HCT116 (cell line): ENCODE measurements at regions not wholly inside any gene's neighbourhood (a gene's known extent, or its start where the extent isn't known, plus 50 kb on each side); places are given as distances from the start of the nearest gene placed in this dataset.

Source experiments
- ATAC-seq: fragments of 200-7000 bp; cut with Tn5 transposase; 2 replicates; pipeline ENCODE4 v1.9.1; 2020; ENCODE audit warnings: mild to moderate bottlenecking, moderate library complexity
- BruUV-seq: library from RNA; stranded (reverse); fragments of 400-500 nt; replicated peaks from 2 replicates; lab custom pipeline; 2021; lab: Mats Ljungman, UMichigan
- CTCF ChIA-PET: fragments of 300-600 bp; sonication (Branson Sonifier 250); formaldehyde crosslinking; loops from one replicate; lab custom pipeline; 2021; ENCODE audit warnings: antibody characterized with exemption; lab: Charles Lee
- POLR2A ChIA-PET: fragments of 300-600, 350-600 bp; sonication (Branson Sonifier 250); formaldehyde crosslinking; loops from one replicate; lab custom pipeline; 2021; ENCODE audit warnings: antibody characterized with exemption; lab: Charles Lee
- RAD21 ChIA-PET, 2 experiments: fragments of 300-600 bp; sonication (Branson Sonifier 250); formaldehyde crosslinking; loops; one replicate each; lab custom pipeline; 2023; ENCODE audit warnings: low total read pairs in 2 of 2; ENCODE audit not compliant: uncharacterized antibody in 2 of 2, unreplicated experiment in 2 of 2, low non-redundant PET in 1 of 2; lab: Charles Lee
- DNase-seq: peaks from one replicate; pipeline ENCODE4 v3.0.0-alpha.2; 2010; ENCODE audit warnings: low read depth, low spot score
- H2AFZ ChIP-seq: fragments of 200-600 bp; shearing (Covaris generic), sonication (generic); 2 replicates; pipeline ENCODE4 v1.6.1; 2017; ENCODE audit warnings: low read depth, mixed run types, mixed read lengths, antibody characterized with exemption, low read length; ENCODE audit not compliant: poor library complexity, severe bottlenecking
- H3K27ac ChIP-seq: 2 replicates; pipeline ENCODE4 v1.5.1; 2012; ENCODE audit warnings: low read depth, low read length
- H3K27me3 ChIP-seq: fragments of 200-600 bp; sonication (generic); 2 replicates; pipeline ENCODE4 v1.6.1; 2016; ENCODE audit warnings: mixed run types, low read length, mixed read lengths; ENCODE audit not compliant: insufficient read depth
- H3K36me3 ChIP-seq, 2 experiments: fragments of 200-500 bp in 1 of 2; fragments of 200-600 bp in 1 of 2; sonication (Bioruptor generic) in 1 of 2; sonication (generic) in 1 of 2; 2 replicates each; pipeline versions ENCODE4 v1.5.1 to v1.6.1; 2014 to 2016; ENCODE audit warnings: low read length in 2 of 2, inconsistent platforms in 1 of 2, mixed read lengths in 1 of 2, mixed run types in 1 of 2; ENCODE audit not compliant: insufficient read depth in 2 of 2, control insufficient read depth in 1 of 2
- H3K4me1 ChIP-seq, 2 experiments: fragments of 200-600 bp in 1 of 2; sonication (generic) in 1 of 2; 2 replicates each; pipeline versions ENCODE4 v1.5.1 to v1.6.1; 2012 to 2017; ENCODE audit warnings: low read length in 2 of 2, inconsistent platforms in 1 of 2, mild to moderate bottlenecking in 1 of 2, mixed read lengths in 1 of 2, mixed run types in 1 of 2, moderate library complexity in 1 of 2; ENCODE audit not compliant: insufficient read depth in 2 of 2, control insufficient read depth in 1 of 2
- H3K4me2 ChIP-seq: fragments of 200-600 bp; sonication (generic); 2 replicates; pipeline ENCODE4 v1.6.1; 2017; ENCODE audit warnings: mixed run types, low read length, mixed read lengths
- H3K4me3 ChIP-seq, 2 experiments: fragments of 200-600 bp in 1 of 2; sonication (generic) in 1 of 2; replicated peaks in 1 of 2; 2 replicates each; pipeline ENCODE4 v1.5.1; 2011 to 2016; ENCODE audit warnings: low read length in 2 of 2, control low read depth in 1 of 2, low read depth in 1 of 2, mild to moderate bottlenecking in 1 of 2, mixed read lengths in 1 of 2, mixed run types in 1 of 2
- H3K79me2 ChIP-seq: fragments of 200-600 bp; sonication (generic); 2 replicates; pipeline ENCODE4 v1.6.1; 2017; ENCODE audit warnings: mild to moderate bottlenecking, mixed run types, low read length, moderate library complexity, mixed read lengths; ENCODE audit not compliant: insufficient read depth
- H3K9ac ChIP-seq: fragments of 200-600 bp; sonication (generic); 2 replicates; pipeline ENCODE4 v1.6.1; 2016; ENCODE audit warnings: low read length, mixed read lengths
- H3K9me2 ChIP-seq: fragments of 200-600 bp; sonication (generic), shearing (Covaris generic); 2 replicates; pipeline ENCODE4 v1.6.1; 2017; ENCODE audit warnings: mixed run types, mild to moderate bottlenecking, moderate library complexity; ENCODE audit not compliant: insufficient read depth
- H3K9me3 ChIP-seq, 2 experiments: fragments of 200-500 bp in 1 of 2; fragments of 200-600 bp in 1 of 2; sonication (Bioruptor generic) in 1 of 2; sonication (generic) in 1 of 2; 2 replicates each; pipeline ENCODE4 v1.6.1; 2014 to 2017; ENCODE audit warnings: low read length in 2 of 2, mixed read lengths in 2 of 2, inconsistent platforms in 1 of 2, low read depth in 1 of 2, mild to moderate bottlenecking in 1 of 2, mixed run types in 1 of 2, moderate library complexity in 1 of 2; ENCODE audit not compliant: control insufficient read depth in 1 of 2, insufficient read depth in 1 of 2
- H4K20me1 ChIP-seq: fragments of 200-600 bp; sonication (generic), shearing (Covaris generic); 2 replicates; pipeline ENCODE4 v1.6.1; 2017; ENCODE audit warnings: mixed run types, mild to moderate bottlenecking, moderate library complexity; ENCODE audit not compliant: insufficient read depth
- CBX3 ChIP-seq: IDR thresholded peaks from 2 replicates; pipeline ENCODE4 v1.6.1; 2012; ENCODE audit warnings: low read depth
- CEBPB ChIP-seq: IDR thresholded peaks from 2 replicates; pipeline ENCODE4 v1.6.1; 2012; ENCODE audit warnings: low read depth
- EZH2 ChIP-seq: fragments of 200-600 bp; sonication (generic); IDR thresholded peaks from 2 replicates; pipeline ENCODE4 v1.6.1; 2017; ENCODE audit warnings: antibody characterized with exemption, mixed run types
- FOSL1 ChIP-seq: IDR thresholded peaks from 2 replicates; pipeline ENCODE4 v1.6.1; 2012; ENCODE audit warnings: low read depth
- JUND ChIP-seq: IDR thresholded peaks from 2 replicates; pipeline ENCODE4 v1.6.1; 2012
- POLR2A ChIP-seq: IDR thresholded peaks from 2 replicates; pipeline ENCODE4 v1.7.0; 2011; ENCODE audit warnings: borderline replicate concordance; ENCODE audit not compliant: insufficient read depth, insufficient read length; ENCODE audit errors: extremely low read depth
- POLR2AphosphoS5 ChIP-seq: IDR thresholded peaks from 2 replicates; pipeline ENCODE4 v1.6.1; 2011; ENCODE audit warnings: mild to moderate bottlenecking, low read depth, low read length, moderate library complexity
- RAD21 ChIP-seq: IDR thresholded peaks from 2 replicates; pipeline ENCODE4 v1.6.1; 2012; ENCODE audit warnings: low read depth, mild to moderate bottlenecking
- SIN3A ChIP-seq: IDR thresholded peaks from 2 replicates; pipeline ENCODE4 v1.6.1; 2012; ENCODE audit warnings: low read depth
- SP1 ChIP-seq: IDR thresholded peaks from 2 replicates; pipeline ENCODE4 v1.6.1; 2012; ENCODE audit warnings: low read depth
- YY1 ChIP-seq: IDR thresholded peaks from 2 replicates; pipeline ENCODE4 v1.6.1; 2011; ENCODE audit warnings: low read length, low read depth, moderate library complexity, mild to moderate bottlenecking; ENCODE audit not compliant: insufficient replicate concordance; ENCODE audit errors: extremely low read depth
- ZFX ChIP-seq: fragments of 450-650 bp; IDR thresholded peaks from 2 replicates; pipeline ENCODE4 v1.6.1; 2017
- ZNF274 ChIP-seq: fragments of 200-500 bp; sonication (Bioruptor generic); IDR thresholded peaks from 2 replicates; pipeline ENCODE4 v1.6.1; 2014; ENCODE audit warnings: mild to moderate bottlenecking, low read depth, low read length, inconsistent platforms
- intact Hi-C: fragments of 100-400 bp; cut with micrococcal nuclease; formaldehyde crosslinking; loops from 2 replicates; pipeline ENCODE4 v1.10.0; 2022
- TF ChIP-seq, protein P1 (sequence below): IDR thresholded peaks from 2 replicates; pipeline ENCODE4 v1.6.1; 2012
- TF ChIP-seq, protein P2 (sequence below): IDR thresholded peaks from 2 replicates; pipeline ENCODE4 v1.6.1; 2012

DNA sequence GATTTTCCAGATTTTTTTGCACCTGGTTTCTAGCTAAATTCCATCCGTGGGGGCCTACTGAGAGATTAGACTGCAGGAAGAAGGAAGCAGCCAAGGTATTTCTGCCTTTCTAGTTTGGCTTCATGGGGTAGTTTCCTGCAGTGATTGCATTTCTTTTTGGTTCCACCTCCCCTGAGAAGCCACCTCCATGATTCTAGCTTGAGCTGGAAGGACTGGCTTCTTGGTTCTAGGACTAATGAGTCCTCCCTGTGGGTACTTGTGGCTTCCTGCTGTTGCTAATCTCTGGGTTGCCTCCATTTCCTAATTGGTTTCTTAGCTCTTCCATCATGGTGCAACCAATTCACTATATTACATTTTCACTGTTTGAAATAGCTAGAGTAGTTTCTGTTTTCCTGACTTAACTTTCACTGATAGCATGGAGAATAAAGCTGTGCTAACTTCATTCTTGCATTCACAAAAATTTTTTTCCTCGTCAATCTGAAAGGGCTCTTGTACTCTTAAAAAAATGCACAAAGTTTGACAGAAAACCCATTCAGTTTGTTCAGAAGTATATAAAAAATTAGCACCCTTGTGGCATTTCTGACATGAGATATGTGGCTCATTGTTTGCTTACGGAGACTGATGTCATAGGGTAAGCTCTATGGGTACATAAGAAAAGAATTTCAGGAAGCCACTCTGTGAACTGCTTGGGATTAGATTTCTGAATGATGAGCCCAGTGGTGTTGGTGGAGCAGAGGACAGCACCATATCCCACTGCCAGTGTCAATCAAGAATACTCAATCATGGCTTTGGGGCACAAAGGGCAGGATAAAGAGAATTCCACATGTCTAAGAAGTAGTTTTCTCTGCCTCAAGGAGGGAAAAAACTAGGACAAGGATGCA is 242.8 kb upstream of the RBMS1 start:
- DNase-seq (no peak), ATAC-seq (no peak)
- Histone ChIP-seq H3K27ac (no peak overlapping the region), H3K9ac (no peak overlapping the region), H3K9me2 (no peaks in the 10 kb centered on the region), H3K4me3 (no peak overlapping the region), H3K27me3 (no peaks in the 10 kb centered on the region), H4K20me1 (no peaks in the 10 kb centered on the region), H3K9me3 (no peaks in the 10 kb centered on the region), H3K36me3 (no peaks in the 10 kb centered on the region), H3K4me2 (no peak overlapping the region), H3K79me2 (no peaks in the 10 kb centered on the region), H2AFZ (no peak overlapping the region), H3K4me1 (no peaks in the 10 kb centered on the region)
- CTCF ChIA-PET = no interaction called here
- POLR2A ChIA-PET = no interaction called here
- intact Hi-C loops = no loop called here
- RAD21 ChIA-PET = no interaction called here
- TF ChIP-seq FOSL1 (no peak), RAD21 (no peak), YY1 (no peak), ZFX (no peak), POLR2AphosphoS5 (no peak), CBX3 (no peak), JUND (no peak), CEBPB (no peak), POLR2A (no peak), SIN3A (no peak), SP1 (no peak), EZH2 (no peak), ZNF274 (no peak)
- TF ChIP-seq, protein P1, sequence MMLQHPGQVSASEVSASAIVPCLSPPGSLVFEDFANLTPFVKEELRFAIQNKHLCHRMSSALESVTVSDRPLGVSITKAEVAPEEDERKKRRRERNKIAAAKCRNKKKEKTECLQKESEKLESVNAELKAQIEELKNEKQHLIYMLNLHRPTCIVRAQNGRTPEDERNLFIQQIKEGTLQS = no peak
- TF ChIP-seq, protein P2, sequence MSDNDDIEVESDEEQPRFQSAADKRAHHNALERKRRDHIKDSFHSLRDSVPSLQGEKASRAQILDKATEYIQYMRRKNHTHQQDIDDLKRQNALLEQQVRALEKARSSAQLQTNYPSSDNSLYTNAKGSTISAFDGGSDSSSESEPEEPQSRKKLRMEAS = no peak
- BruUV-seq = no TSS peak
